WI38 (cell line): ENCODE measurements at regions not wholly inside any gene's neighbourhood (a gene's known extent, or its start where the extent isn't known, plus 50 kb on each side); places are given as distances from the start of the nearest gene placed in this dataset.

Source experiments
- H3K4me3 ChIP-seq: 2 replicates; pipeline ENCODE4 v1.5.1; 2011; ENCODE audit warnings: low read depth, mild to moderate bottlenecking, control low read depth, low read length
- TF ChIP-seq, protein P1 (sequence below): IDR thresholded peaks from 2 replicates; pipeline ENCODE4 v1.5.1; 2012; ENCODE audit warnings: low read depth, mild to moderate bottlenecking, control low read depth, low read length

DNA sequence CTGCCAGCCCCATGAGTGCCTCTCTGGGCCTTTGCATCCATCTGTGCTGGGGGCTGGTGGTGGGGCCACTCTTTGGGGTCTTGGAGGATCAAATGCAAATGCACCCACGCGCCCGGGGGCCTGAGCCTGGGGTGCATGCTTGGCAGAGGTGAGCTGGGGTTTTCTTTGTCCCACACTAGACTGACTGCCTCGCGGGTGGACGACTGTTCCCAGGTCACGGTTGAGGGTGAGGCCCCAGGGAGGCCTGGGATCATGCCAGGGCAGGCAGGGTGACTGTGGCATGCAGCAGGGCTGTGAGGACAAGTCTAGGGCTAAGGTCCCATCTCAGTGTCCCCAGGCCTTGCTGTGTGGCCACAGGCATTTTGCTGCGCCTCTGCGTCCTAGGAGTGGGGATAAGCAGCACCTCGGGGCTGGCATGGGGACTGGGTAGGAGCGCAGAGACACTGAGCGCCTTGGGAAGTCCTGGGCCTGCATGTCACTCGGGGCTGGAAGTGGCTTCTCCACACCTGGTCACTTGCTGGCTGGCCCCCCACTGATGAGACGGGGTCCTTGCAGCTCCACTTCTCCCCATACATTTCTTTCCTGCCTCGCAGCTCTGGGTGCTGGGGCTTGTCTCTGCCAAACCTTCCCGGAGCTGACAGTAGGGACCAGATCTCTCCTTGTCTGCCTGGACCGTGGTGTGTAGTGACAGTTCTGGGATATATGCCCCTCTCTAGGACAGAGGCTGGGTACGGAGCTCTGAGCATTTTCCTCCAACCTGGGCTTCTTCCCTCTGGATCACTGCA is 133.1 kb downstream of the CTTN start:
- H3K4me3 ChIP-seq, result no peak overlapping the region
- TF ChIP-seq, protein P1, sequence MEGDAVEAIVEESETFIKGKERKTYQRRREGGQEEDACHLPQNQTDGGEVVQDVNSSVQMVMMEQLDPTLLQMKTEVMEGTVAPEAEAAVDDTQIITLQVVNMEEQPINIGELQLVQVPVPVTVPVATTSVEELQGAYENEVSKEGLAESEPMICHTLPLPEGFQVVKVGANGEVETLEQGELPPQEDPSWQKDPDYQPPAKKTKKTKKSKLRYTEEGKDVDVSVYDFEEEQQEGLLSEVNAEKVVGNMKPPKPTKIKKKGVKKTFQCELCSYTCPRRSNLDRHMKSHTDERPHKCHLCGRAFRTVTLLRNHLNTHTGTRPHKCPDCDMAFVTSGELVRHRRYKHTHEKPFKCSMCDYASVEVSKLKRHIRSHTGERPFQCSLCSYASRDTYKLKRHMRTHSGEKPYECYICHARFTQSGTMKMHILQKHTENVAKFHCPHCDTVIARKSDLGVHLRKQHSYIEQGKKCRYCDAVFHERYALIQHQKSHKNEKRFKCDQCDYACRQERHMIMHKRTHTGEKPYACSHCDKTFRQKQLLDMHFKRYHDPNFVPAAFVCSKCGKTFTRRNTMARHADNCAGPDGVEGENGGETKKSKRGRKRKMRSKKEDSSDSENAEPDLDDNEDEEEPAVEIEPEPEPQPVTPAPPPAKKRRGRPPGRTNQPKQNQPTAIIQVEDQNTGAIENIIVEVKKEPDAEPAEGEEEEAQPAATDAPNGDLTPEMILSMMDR, result no peak

DNA sequence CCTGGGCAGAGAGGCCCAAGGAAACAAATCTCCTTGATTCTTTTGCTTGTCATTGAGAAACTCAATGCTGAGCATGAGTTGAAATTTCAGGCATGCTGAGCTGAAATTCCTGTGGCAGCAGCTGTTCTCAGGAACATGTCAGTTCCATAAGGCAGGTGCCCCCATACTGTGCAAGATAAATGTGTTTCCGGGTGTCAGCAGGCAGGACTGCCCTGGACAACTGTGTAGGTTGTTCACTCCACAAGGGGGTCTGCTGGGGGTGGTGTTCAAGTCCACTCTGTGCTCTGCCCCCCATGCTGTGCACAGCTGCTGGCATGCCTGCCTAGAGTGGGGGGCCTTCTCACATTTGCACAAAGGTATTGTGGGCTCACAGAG is 133.7 kb downstream of the CTTN start:
- TF ChIP-seq, protein P1, result no peak
- H3K4me3 ChIP-seq, result no peak overlapping the region

DNA sequence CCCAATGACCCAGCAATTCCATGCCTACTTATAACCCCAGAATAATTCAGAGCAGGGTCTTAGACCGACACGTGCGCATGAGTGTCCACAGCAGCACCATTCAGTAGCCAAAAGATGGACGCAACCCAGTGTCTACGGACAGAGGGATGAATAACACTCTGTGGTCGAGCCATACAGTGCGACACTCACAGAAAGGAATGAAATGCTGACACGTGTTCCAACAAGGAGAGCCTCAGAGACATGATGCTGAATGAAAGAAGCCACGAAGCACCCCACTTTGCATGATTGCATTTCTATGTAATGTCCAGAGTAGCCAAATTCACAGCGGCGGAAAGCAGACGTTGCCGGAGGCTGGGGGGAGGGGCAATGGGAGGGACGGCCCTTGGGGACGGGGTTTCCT is 134.4 kb downstream of the CTTN start:
- TF ChIP-seq, protein P1, result no peak
- no peak overlapping the region for H3K4me3 ChIP-seq

DNA sequence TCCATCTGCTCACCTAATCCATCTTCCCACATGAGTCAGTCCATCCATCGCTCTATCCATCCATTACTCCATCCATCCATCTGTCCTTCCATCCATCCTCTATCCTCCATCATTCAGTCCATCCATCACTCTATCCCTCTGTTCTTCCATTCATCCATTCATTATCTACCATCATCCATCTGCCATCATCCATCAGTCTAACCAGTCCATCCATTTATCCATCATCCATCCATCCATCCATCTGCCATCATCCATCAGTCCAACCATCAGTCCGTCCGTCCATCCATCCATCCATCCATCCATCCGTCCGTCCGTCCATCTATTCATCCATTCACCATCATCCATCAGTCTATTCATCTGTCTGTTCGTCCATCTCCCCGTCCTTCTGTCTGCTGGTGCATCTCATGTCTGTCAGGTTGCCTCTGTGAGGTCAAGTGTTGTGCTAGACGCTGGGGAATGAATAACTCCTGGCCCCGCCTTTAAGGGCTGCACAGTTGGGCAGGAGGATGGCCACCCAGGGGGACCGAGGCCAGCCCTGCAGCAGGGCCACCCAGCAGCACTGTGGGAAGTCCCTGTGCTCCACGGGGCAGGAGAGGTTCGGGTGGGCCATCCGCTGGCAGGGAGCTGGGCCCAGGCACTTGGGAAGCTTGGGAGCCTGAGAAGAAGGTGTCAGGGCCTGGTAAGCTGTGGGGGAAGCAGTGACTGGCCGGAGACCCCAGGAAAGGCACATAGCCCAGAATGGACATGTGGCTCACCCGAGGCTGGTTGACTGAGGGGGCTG is 137.1 kb downstream of the CTTN start:
- TF ChIP-seq, protein P1, result no peak
- no peak overlapping the region for H3K4me3 ChIP-seq

DNA sequence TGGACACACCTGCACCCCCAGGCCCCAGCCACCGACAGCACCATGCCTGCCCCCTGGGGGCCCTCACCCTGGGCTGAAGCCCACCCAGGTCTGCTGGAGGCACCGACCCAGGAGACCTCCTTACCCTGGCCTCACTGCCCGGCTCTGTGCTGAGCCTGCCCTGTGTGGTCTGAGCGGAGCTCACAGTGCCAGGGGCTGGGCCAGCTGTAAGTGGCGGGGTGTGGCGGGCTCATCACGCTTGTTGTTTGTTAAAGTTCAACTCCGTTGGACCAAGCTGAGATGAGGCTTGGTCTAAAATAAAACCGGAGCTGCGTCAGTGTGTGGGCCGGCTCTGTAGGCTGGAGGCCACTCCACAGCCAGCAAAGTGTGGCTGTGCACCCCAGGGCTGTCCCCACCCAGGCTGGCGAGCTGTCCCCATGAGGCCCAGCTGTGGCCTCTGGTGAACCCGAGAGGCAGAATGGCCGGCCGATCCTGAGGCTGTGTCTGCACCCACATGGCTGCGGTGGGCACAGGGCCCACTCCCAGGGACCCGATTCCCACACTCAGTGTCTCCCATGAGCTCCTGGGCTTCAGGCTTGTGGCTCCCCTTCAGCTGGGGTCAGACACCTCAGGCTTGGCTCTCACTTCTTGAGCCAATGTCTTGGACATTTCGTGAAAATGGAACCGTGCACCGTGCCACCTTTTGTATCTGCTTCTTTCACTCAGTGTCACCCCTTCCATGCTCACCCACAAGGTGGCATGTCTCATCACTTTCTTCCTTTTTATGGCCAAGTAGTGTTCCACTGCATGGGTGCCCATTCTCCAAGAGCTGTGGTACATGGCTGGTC is 137.9 kb downstream of the CTTN start:
- H3K4me3 ChIP-seq, result no peak overlapping the region
- TF ChIP-seq, protein P1, result no peak

DNA sequence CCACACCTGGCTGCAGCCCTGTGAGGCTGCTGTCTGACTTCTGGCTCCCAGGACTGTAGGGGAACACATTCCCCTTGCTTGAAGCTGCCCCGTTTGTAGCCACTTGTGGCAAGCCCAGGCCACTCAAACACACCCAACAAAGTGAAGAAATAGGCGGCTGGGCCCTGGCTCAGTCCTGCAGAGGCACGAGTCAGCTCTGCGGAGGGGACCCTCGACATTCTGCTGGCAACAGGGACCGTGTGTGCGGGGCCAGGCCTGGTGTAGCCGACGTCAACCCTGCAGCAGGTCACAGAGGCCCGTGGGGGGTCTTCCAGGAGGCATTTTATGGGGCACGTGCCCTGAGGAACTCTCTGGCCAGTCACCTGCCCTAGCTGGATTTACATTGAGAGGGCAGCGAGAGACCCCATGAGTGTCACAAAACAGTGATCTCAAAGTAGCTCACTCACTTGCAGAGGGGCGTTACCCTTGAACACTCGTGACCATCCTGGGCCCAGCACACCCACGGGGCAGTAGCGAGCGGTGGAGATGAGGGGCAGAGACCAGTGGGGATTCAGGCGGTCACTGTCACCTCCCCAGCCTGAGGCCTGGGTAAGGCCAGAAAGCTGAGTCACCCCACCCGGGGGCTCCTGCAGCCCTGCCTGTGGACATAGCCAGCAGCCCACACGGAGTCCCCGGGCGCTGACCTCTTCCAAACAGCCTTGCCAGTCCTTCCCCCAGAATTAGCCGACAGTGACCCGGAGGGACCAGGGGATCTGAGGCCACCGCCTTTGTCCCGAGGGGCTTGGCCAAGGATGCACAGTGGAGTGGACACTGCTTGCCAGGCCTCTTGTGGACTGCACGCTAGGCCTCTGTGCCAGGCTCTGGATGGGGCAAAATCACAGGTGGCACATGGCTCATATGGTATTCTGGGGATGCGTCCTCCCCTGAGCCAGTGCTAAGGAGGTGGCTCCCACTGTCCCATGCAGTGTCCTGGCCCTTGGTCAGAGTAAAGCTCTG is 139.5 kb downstream of the CTTN start:
- TF ChIP-seq, protein P1, result no peak
- H3K4me3 ChIP-seq, result no peak overlapping the region
